Left forelimb (tissue), 1 donor: ENCODE measurements at regions not wholly inside any gene's neighbourhood (a gene's known extent, or its start where the extent isn't known, plus 50 kb on each side); places are given as distances from the start of the nearest gene placed in this dataset.
A peak's percentile ranks its signal among the peaks of the same experiment; 100 is the strongest.

Experiments
- DNase-seq: peaks from one replicate; pipeline ENCODE4 v3.0.0-alpha.2; 2018; ENCODE audit warnings: low spot score

DNA sequence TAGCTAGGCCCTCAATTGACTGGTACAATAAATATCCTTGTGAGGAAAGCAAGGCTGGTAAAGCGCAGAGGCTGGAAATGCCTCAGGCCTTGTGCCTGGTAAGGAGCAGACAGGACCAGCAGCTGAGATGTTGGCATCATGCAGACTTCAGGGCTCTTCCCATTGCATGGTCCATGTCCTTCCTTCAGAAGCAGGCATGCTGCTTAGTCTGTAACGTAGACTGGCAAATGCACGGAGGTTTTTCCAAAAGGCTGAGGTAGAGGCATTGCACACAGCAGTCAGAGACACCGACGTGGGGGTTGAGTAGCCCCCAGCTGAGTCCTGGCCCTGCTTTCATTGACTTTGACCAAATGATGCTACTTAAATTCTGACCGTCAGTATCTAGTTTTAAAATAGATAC is 87.1 kb downstream of the ADRB2 start:
- no peak for DNase-seq

DNA sequence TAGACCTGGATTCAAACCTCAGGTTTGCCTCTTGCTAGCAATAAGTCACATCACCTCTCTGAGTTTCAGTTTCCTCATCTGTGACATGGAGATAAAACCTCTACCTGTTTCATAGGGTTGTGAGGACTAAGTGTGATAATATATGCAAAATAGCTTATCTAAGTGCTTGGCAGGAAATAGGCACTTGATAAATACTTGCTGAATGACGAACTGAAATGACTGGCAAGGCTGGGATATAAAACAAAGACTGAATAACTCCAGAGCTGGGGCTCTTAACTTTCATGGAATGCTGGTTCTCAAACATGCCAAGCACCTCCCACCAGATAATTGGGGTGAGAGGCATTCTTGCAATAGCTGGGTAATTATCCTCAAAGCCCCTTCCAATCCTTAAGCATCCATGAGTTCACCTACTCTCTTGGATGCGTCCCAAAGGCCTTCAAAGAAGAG is 87.6 kb downstream of the ADRB2 start:
- no peak for DNase-seq

DNA sequence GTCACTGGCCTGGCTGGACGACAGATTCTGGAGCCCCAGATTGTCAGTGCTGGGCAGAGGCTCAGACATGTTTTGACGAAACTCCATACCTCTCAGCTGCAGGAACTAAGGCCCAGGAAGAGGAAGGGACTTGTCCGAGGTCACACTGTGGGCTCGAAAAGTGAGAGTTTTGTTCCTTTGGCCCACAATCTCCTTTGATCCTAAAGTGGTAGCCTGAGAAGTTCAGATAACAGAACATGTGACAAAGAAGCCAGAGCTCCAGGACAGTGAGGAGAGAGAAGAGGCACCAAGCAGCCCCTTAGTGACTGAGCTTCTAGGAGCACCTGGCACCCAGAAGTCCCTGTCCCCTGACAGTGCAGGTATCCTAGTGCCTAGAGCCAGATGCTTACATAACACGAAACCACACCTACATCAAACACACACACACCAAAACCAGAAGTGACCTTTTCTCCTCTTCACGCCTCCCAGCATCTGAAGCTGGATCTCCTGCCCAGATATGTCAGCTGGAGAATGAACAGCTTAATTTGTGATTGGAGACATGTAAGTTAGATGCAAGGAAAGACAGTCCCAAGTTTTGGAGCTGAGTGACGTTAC is 88.9 kb downstream of the ADRB2 start:
- no peak for DNase-seq

DNA sequence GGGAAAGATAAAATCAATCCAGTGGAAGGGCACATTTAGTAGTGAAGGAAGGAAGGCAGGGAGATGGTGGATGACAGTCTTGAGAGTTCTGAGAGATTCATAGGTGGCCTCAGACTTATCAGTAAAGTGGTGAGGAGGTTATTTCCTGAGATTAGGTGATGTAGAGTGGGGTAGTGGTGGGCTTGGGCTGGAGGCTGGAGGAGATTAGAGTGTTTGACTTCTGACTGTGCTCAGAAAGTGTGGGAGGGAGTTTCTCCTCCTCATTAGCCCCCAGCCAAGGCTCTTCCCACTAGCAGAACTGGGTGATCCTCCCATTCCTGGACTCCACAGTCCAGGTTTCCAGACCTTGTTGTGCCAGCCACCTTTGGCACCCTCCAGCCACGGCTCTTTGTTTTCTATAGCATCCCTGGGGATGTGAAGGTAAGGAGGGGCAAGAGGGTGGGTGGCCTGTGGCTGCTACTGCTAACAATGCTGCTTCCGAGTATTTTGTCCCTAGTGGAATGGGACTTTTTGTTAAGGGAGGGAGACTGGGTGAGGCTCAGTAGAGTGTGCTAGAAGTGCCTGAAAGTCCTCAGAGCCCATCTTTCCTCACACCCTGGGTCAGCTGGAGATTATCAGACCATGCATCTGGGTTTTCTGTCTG is 94.4 kb downstream of the ADRB2 start:
- DNase-seq, result no peak

DNA sequence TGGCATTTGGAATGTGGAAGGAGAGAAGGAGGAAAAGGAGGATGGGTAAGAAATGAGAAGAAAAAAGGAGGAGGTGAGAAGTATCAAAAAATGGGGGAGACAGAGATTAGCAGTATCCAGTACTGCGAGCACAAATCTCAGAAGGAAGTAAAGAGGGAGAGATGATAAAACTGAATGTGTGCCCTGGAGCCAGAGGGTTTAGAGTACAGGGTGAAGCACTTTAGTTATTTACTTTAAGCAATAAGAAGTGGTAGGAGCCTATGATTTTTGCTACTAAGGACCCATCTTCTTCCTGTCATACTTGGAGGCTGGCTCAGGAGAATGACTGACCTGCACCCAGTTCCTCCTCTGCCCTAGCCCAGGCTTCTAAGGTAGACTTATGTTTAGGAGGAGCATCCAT is 94.9 kb downstream of the ADRB2 start:
- DNase-seq, result no peak

DNA sequence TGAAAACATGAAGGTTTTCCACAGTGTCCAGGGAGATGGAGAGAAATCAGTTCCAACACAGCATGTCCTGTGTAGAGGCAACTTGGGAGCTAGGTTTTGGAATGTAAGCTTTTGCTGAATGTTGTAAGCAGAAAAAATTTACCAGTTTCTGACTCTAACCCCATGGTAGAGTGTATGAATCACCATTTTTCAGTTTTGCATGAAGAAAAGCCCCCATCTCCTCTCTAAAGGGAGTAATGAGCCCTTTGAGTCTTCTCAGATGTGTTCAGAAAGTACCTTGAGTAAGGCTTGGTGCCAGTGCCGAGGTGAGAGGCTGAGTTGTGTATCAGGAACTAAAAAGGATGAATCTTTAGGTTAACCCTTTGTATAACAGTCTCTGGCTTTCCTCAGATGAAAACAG is 96.2 kb downstream of the ADRB2 start:
- no peak for DNase-seq

DNA sequence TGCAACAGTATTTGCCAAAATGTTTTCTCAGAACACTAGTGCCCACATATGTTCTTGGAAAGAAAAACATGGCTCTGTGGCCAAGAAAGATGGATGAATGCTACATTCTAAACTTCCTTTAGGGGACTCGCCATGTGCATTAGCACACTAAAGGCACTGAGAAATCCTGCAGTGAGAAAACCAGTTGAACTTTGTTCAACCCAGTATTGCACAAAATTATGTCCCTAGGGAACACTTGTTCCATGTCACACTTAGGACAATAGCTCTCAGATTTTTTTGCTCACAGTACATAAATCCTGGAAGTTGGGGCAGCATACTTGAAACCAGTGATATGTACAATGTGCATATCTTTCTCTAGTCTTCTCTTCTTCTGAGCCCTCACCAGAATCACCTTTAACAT is 96.6 kb downstream of the ADRB2 start:
- DNase-seq, result no peak

DNA sequence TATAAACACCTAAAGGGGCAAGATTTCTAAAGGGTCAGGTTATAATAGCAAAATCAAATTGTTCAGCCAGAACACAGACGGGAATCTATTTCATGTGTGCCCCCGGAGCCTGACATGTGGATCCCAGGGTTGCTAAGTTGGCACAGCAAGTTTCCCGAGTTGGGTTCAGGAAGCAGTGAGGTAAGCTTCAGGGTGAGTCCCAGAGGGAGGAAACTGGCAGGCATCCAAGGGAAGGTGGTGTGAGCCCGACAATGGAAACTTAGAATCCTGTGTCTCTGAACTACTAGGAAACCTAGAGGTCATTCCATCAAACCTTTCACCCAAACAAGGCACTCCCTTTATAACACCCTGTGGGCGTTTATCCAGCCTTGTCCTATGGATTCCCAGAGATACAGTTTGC is 98.4 kb downstream of the ADRB2 start:
- no peak for DNase-seq

DNA sequence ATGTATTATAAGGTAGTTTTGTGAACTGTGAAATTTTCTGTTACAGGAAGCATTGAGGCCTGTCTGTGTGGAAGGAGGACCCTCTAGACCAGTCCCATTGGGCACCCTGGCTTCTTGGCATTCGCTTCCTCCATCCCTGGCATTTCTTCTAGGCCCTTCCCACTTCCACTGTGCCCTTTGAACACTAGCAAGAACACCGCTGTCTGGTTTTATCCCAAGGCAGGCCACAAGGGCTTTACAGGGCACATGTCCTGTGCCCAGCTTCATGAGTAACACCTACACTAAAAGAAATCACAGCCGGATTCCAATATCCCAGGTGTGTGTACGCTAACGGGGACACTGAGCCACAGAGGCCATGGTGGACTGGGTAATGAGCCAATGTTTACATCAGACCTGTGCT is 99.8 kb downstream of the ADRB2 start:
- DNase-seq, result no peak

DNA sequence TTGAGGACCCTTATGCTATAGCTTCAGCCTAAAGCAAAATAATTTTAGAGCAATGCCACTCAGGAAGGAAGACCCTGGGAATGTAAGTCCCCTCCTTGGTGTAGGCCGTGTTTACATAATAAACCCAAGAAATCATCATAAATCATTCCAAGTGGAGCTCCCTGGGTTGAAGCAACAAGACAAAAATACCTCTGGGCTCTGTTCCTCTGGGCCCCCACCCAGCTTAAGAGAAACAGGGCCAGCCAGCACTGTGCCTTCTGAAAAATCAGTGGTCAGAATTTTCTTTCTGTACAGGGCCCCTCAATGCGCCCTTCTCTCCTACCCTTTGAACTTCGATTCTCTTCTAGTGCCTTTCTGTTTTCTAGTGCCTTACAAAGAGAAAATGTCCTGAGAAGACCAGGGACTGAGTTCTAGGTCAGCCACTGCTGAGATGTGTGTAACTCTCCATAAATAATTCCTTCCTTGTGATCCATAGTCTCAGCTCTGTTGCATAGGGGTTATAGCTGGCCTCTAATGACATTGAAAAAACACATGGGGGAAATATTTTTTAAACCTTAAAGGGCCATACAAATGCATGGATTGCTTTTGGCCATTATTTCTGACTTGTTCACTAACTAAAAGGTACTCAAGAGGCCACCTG is 101.0 kb downstream of the ADRB2 start:
- peak; percentile 3 for DNase-seq

DNA sequence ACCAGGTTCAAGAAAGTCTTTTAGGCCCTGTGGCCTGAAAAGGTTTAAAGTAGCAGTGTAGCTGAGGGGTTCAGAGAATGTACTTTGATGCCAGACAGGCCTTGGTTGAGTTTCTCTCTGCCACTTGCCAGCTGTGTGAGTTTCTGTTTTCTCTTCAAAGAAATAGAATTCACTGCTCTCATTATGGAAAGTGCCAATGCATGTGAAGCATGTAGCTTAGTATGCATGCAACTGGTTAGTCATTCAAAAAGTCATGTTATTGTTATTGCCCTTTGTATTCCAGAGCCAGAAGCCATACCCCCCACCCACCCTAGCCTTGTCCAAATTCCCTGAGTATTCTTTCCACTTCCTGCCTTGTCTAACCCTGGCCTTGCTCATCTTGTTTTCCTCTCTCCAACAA is 101.7 kb downstream of the ADRB2 start:
- DNase-seq, result peak; percentile 4

DNA sequence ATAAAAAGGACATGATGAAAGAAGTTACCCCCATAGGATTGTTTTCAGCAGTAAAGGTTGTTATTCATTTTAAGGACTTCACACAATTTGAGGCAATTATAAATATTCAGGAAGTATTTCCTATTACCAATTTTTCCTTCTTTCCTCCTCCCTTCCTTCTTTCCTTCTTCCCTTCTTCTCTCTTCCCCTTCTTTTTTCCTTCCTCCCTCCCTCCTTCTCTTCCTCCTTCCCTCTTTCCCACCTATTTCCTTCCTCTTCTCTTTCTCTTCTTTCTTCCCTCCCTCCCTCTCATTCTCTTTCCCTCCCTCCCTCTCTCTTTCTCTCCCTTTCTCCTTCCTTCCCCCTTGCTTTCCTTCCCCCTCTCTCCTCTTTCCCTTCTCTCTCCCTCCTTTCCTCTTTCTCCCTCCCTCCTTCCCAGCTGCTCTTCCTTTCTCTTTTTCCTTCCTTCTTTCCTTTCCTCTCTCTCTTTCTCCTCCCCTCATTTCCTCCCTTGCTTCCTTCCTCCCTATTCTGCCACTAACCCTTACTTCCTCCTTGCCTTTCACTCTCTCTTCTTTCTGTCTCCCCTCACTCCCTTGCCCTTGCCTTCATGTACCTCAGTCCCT is 105.1 kb downstream of the ADRB2 start:
- no peak for DNase-seq

DNA sequence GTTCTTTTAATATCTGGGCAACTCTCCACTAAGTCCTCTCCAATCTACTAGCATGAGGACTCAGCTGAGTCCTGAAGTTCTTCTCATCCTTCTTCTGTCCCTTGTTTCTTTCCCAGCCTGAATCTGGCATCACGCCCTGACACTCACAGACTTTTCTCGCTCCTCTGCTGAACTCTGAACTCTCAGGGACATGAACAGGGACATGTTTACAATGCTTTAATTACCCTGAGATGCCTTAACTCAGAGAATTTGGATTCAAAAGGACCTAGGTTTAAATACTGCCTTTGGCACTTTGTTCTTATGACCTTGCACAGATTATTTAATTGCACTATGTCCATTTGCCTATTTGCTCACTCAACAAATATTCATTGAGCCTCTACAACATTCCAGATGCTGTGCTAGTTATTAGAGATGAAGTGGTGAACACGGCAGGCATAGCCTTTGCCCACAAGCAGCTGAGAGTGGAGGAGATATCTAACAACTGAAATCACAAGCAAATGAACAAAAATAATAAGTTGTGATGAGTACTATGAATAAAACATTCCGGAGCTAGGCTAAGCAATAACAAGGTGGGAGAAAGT is 106.0 kb downstream of the ADRB2 start:
- DNase-seq, result no peak

DNA sequence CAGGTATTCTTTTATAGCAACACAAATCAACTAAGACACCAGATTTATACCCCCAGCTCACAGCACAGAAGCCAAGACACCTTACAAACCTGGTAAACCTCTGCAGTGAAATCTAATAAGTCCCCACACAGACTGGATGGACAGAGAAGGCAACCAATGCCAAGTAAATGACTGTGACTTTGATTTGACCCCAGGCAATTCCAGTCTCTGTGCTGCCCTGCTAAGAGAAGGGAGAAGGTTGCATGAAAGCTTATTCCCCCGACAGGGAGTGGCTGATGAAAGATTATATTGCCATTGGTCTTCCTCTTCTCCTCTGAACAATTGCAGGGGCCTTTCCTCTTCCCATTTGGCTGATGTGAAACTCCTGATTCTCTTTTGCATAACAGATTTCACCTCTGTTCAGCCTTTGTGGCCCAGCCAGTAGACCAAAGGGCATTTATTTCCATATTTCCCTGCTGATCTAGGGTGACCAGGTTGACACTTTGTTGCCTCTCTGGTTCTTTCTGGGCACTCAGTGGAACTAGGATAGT is 107.6 kb downstream of the ADRB2 start:
- no peak for DNase-seq

DNA sequence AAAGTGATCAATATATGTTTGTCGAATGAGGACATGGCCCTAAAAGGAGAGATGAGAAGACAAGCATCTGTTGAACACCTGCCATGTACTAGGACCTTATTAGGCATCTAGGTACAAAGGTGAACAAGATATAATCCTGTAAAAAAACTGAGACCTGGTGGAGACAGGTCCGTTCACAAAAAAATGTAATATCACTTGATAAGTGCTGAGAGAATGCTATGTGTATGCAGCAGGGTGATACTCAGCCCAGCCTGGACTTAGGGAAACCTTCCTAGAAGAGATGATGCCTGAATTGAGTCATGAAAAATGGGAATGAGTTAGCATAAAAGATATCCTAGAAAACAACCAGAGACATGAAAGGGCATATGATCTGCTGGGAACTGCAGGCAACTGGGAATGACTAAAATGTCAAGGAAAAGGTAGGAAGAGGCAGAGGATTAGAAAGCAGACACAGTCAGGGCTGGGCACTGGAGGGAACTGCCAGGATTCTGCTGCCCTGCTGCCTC is 108.5 kb downstream of the ADRB2 start:
- DNase-seq, result no peak

DNA sequence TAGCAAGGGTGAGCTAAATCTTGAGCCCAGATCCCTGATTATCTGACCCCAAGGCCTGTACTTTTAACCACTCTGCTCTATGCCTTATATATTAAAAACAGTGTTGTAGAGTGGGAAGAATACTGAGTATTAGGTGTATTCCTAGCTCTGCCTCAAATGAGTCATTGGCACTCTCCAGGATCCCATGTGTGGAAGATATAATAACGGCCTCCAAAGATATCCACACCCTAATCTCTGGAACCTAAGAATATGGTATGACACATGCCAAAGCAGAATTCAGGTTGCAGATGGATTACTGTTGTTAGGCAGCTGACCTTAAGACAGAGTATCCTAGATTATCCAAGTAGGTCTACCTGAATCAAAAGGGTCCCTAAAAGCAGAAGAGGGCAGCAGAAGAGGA is 110.8 kb downstream of the ADRB2 start:
- DNase-seq, result no peak

DNA sequence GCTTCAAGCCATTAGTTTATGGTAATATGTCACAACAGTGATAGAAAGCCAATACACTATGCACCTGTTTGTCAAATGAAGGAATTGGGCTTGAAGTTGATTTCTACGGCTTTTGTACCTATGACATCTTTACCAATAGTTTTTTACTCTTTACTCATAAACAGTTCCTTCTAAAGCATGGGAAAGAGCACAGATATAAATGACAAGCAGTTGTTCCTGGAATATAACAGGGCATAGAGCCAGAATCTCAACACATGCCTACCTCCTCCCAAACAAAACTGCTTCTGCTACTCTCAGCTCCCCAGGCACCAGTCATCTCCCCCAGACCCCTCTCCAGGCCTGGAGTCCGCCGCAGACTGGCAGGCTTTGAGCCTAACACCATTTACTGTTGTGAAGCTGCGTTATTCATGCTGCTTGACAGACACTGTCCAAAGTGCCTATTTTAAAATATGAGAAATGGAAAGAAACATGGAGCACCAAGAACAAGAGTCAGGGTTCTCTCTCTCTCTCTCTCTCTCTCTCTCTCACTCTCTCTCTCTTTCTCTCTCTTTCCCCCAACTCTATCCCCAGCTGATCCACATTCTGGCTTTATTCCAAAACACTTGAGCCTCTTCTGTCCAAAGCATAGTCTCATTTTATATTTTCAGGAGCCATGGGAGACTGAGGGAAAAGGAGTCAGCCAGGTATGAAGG is 111.6 kb downstream of the ADRB2 start:
- DNase-seq, result no peak

DNA sequence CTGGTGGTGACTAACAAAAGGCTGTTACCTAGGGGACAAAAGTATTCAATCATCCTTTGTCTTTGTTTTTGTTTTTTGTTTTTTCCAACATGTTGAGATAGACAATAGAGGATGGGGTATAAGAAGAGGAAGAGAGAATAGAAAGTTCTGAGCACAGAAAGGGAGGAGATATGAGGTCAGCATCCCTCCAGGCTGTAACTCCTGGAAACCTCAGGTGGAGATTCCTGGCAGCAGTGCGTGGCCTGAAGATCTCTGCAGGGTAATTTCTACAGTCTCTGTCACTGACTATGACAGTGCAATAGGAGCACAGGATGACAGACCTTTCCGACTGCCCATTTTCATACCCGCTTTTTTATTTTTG is 112.1 kb downstream of the ADRB2 start:
- DNase-seq, result no peak

DNA sequence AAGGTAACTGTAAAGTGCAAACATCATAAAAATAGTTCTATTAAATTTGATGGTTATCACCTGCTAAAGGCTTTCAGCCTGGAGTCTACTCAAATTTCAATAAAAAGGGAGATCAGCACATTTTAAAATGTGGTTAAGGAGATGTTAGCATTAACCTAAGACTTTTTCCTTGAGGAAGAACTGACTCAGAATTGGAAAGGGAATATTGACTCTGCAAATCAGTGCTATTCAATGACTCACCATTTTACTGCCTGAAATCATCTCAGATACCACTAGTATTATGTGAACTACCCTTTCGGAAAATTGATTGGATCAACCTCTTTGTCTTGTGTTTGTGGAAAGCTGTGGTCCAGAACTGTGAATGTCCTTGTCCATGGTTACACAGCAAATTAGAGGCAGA is 113.3 kb downstream of the ADRB2 start:
- DNase-seq, result no peak

DNA sequence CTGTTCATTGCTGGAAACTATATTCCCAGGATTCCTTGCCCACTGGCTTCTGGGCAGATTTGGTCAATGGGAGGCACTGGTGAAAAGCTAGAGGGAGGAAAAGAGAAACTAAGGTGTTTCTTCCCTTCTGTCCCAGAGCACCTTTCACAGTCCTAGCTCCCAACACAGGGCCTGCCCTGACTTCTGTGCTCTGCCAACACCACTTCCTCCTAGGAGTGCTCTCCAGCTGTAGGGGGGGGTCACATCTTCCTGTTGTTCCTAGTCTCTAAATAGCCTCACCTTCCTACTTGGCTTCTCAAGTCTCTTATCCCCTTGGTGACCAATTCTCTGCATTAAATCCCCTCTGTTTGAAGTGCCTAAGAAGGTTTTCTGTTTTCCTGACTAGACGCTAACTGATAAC is 115.4 kb downstream of the ADRB2 start:
- no peak for DNase-seq

DNA sequence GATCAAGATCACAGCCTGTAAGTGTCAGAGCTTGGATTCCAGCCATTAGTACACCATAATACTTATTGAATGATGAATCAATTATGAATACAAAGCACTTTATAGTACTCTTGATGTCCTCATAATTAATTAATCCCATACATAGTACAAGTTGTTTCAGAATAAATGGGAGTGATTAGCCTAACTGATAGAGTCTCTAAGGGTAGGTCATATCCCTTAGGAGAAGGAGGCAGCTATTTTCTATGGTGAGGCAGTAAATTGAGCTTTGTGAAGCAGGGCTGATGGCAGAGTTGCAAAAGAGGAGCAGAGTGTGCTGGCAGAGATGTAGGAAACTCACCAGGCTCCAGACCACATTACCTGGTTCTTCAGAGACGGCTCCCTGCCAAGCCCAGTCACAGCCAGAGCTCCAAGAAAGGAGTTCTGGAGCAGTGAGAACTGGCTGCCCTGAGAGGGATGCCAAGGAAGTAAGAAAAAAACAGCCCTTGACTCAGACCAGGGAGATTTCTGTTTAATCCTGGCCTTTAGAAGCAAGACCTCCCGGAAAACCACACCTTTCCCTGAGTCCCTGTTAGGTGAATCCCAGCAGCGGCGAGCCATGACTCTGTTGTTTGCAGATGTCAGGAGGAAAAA is 112.9 kb downstream of the SH3TC2 start:
- peak; percentile 57 for DNase-seq

DNA sequence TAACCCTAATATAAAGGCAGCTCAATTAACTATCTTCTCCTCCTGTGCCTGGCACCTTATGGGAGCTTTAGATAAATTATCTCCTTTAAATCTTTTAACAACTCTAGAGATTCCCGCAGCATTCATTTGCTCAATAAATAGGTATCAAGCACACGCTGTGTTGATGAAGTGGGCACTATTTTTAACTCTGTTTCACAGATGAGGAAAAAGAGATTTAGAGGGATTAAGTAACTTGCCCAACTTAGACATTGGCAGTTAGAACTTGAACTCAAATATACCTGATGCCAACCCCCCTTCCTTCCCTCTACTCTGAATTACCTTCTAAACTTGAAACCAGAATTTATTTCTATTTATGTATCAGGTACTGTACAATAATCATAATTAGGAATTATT is 112.4 kb downstream of the SH3TC2 start:
- DNase-seq, result no peak
